K562 (cell line): ENCODE measurements at regions not wholly inside any gene's neighbourhood (a gene's known extent, or its start where the extent isn't known, plus 50 kb on each side); places are given as distances from the start of the nearest gene placed in this dataset.

Experiments used
- ATAC-seq: fragments of 200-7000 bp; cut with Tn5 transposase; 3 replicates; pipeline ENCODE4 v1.9.1; 2020; ENCODE audit warnings: moderate library complexity
- BruUV-seq: library from RNA; stranded (reverse); fragments of 400-500 nt; replicated peaks from 2 replicates; lab custom pipeline; 2021; lab: Mats Ljungman, UMichigan
- CTCF ChIA-PET: fragments of 300-600 bp; formaldehyde crosslinking; extraction: SDS; loops from one replicate; lab custom pipeline; 2021; ENCODE audit warnings: low intra/inter-chr PET ratio; lab: Yijun Ruan, JAX
- POLR2A ChIA-PET: fragments of 300-600, 350-650 bp; sonication (Branson Sonifier 250); formaldehyde crosslinking; extraction: SDS; loops from one replicate; lab custom pipeline; 2021; ENCODE audit warnings: antibody characterized with exemption, inconsistent platforms; lab: Yijun Ruan, JAX
- DNase-seq, 4 experiments: peaks; one replicate each; pipeline versions ENCODE4 v3.0.0 to v3.0.0-alpha.2; 2011 to 2018; ENCODE audit warnings: low spot score in 3 of 4, mixed read lengths in 3 of 4; ENCODE audit errors: extremely low read depth in 1 of 4
- FAIRE-seq: peaks from 2 replicates; lab custom pipeline; 2011; peaks lifted over from hg19 to GRCh38; lab: Jason Lieb, UNC
- H2AFZ ChIP-seq: 2 replicates; pipeline ENCODE4 v1.6.0; 2011; ENCODE audit warnings: low read depth, low read length, control low read depth, inconsistent platforms
- H3K27ac ChIP-seq: fragments of 200-600 bp; 3 replicates; pipeline ENCODE4 v1.8.0; 2011; ENCODE audit warnings: low read depth, mild to moderate bottlenecking, control low read depth, inconsistent platforms, low read length, moderate library complexity, mixed read lengths; ENCODE audit errors: extremely low read depth
- H3K27me3 ChIP-seq, 2 experiments: fragments of 300-600 bp in 1 of 2; 2 replicates in 1 of 2; 3 replicates in 1 of 2; pipeline versions ENCODE4 v1.6.0 to v1.8.0; 2011; ENCODE audit warnings: inconsistent platforms in 2 of 2, low read length in 2 of 2, mild to moderate bottlenecking in 1 of 2, mixed read lengths in 1 of 2, moderate library complexity in 1 of 2; ENCODE audit not compliant: control insufficient read depth in 2 of 2, insufficient read depth in 2 of 2
- H3K36me3 ChIP-seq: fragments of 300-600 bp; 3 replicates; pipeline ENCODE4 v1.8.0; 2011; ENCODE audit warnings: mild to moderate bottlenecking, low read length, inconsistent platforms; ENCODE audit not compliant: control insufficient read depth, insufficient read depth
- H3K4me1 ChIP-seq, 2 experiments: fragments of 200-600 bp in 1 of 2; replicated peaks in 1 of 2; 2 replicates in 1 of 2; 3 replicates in 1 of 2; pipeline versions ENCODE4 v1.5.1 to v1.8.0; 2011; ENCODE audit warnings: inconsistent platforms in 2 of 2, low read length in 2 of 2, mild to moderate bottlenecking in 1 of 2, mixed read lengths in 1 of 2, moderate library complexity in 1 of 2; ENCODE audit not compliant: control insufficient read depth in 2 of 2, insufficient read depth in 2 of 2
- H3K4me2 ChIP-seq: 2 replicates; pipeline ENCODE4 v1.6.1; 2011; ENCODE audit warnings: low read length, control low read depth, inconsistent platforms, mixed read lengths; ENCODE audit not compliant: insufficient read depth
- H3K4me3 ChIP-seq: fragments of 200-600 bp; sonication (generic), shearing (Covaris generic); 2 replicates; pipeline ENCODE4 v1.5.1; 2016; ENCODE audit warnings: control low read depth, inconsistent platforms
- H3K79me2 ChIP-seq: fragments of 200-600 bp; 3 replicates; pipeline ENCODE4 v1.8.0; 2011; ENCODE audit warnings: low read length, inconsistent platforms; ENCODE audit not compliant: control insufficient read depth, insufficient read depth
- H3K9ac ChIP-seq, 2 experiments: 2 replicates each; pipeline versions ENCODE4 v1.6.0 to v1.6.1; 2011; ENCODE audit warnings: low read depth in 2 of 2, low read length in 2 of 2, control low read depth in 1 of 2, inconsistent platforms in 1 of 2, mild to moderate bottlenecking in 1 of 2, mixed read lengths in 1 of 2; ENCODE audit not compliant: insufficient read depth in 1 of 2
- H3K9me1 ChIP-seq: one replicate; pipeline ENCODE4 v1.6.0; 2011; ENCODE audit warnings: inconsistent platforms, mild to moderate bottlenecking, low read length, moderate library complexity; ENCODE audit not compliant: control insufficient read depth, insufficient read depth
- H3K9me3 ChIP-seq: replicated peaks from 2 replicates; pipeline ENCODE4 v1.5.1; 2011; ENCODE audit warnings: low read depth, low read length, inconsistent platforms; ENCODE audit not compliant: control insufficient read depth, insufficient read depth
- H4K20me1 ChIP-seq: replicated peaks from 2 replicates; pipeline ENCODE4 v1.6.1; 2011; ENCODE audit warnings: low read length, inconsistent platforms, mixed read lengths; ENCODE audit not compliant: control insufficient read depth, insufficient read depth
- C11orf30 ChIP-seq: fragments of 450-650 bp; IDR thresholded peaks from 2 replicates; pipeline ENCODE4 v1.6.1; 2016; ENCODE audit warnings: low read depth, mild to moderate bottlenecking
- MAFF ChIP-seq: IDR thresholded peaks from 2 replicates; pipeline ENCODE4 v1.6.1; 2012; ENCODE audit warnings: low read length, improper control_type of control experiment
- MAFG ChIP-seq: fragments of 450-650 bp; conservative IDR thresholded peaks from 2 replicates; pipeline ENCODE4 v1.6.1; 2016; ENCODE audit warnings: missing genetic modification characterization, missing compliant biosample characterization
- MAFK ChIP-seq: IDR thresholded peaks from 2 replicates; pipeline ENCODE4 v1.6.1; 2011; ENCODE audit warnings: low read length, improper control_type of control experiment
- MCM5 ChIP-seq: fragments of 450-650 bp; IDR thresholded peaks from 2 replicates; pipeline ENCODE4 v1.6.1; 2016; ENCODE audit warnings: low read depth
- RUNX1 ChIP-seq: sonication (generic); IDR thresholded peaks from 2 replicates; pipeline ENCODE4 v1.6.1; 2016; ENCODE audit warnings: antibody characterized with exemption, low read depth
- SRSF3 ChIP-seq: fragments of 200-400 bp; formaldehyde crosslinking; IDR thresholded peaks from 2 replicates; pipeline ENCODE4 v1.6.1; 2016; ENCODE audit warnings: mild to moderate bottlenecking, low read length, moderate library complexity; ENCODE audit not compliant: insufficient read depth
- ZBTB17 ChIP-seq: fragments of 450-650 bp; formaldehyde crosslinking; IDR thresholded peaks from 2 replicates; pipeline ENCODE4 v1.4.0; 2020; ENCODE audit warnings: mild to moderate bottlenecking
- ZNF316 ChIP-seq: fragments of 450-650 bp; IDR thresholded peaks from 2 replicates; pipeline ENCODE4 v1.6.1; 2016
- ZNF609 ChIP-seq: sonication (generic); formaldehyde crosslinking; IDR thresholded peaks from 2 replicates; pipeline ENCODE4 v1.8.1; 2023; ENCODE audit warnings: missing genetic modification reagents, mild to moderate bottlenecking, borderline replicate concordance
- ZNF639 ChIP-seq, 2 experiments: fragments of 200-800 bp in 1 of 2; sonication (Bioruptor generic) in 1 of 2; sonication (generic) in 1 of 2; formaldehyde crosslinking in 1 of 2; IDR thresholded peaks in 1 of 2; conservative IDR thresholded peaks in 1 of 2; 2 replicates each; pipeline versions ENCODE4 v1.5.0 to v1.6.1; 2016 to 2020; ENCODE audit warnings: missing compliant biosample characterization in 1 of 2, missing genetic modification characterization in 1 of 2, missing genetic modification reagents in 1 of 2
- ZNF766 ChIP-seq: fragments of 200-800 bp; sonication (Bioruptor generic); conservative IDR thresholded peaks from 2 replicates; pipeline ENCODE4 v1.6.1; 2016; ENCODE audit warnings: missing genetic modification characterization, missing compliant biosample characterization
- in situ Hi-C: fragments of 300-500 bp; cut with MboI; formaldehyde crosslinking; loops from 4 replicates; pipeline ENCODE4 v1.15.0; 2018; ENCODE audit warnings: inconsistent platforms, mixed read lengths
- intact Hi-C: fragments of 100-400 bp; cut with micrococcal nuclease; formaldehyde crosslinking; loops from 2 replicates; pipeline ENCODE4 v1.14.2; 2022

GRCh38 chr21:35191754-35192153, 142.7 kb upstream of the RUNX1 start:
- no peak for ATAC-seq
- BruUV-seq = no TSS peak
- in situ Hi-C loops (no loop called here), intact Hi-C loops (no loop called here)
- POLR2A ChIA-PET = interaction anchor here (0.8 to 1.7 kb wide), 3 partner anchors 8 to 31 kb away, joined by 3 to 7 read pairs (median 3); no protein-coding TSS in a partner anchor
- Histone ChIP-seq H3K27me3 (no peaks in the 10 kb centered on the region), H3K9me1 (no peaks in the 10 kb centered on the region)
- TF ChIP-seq ZNF639 (CRISPR knock-in tag; conservative IDR thresholded peaks at IDR 0.05 in 1 of 2, IDR thresholded peaks at IDR 0.05 in 1 of 2) = no peak
- TF ChIP-seq MCM5 = no peak
- peak; percentile 49; the same call in 1 of the 2 replicates for TF ChIP-seq C11orf30
- TF ChIP-seq SRSF3 = no peak
- TF ChIP-seq ZNF766 = no peak
- TF ChIP-seq MAFK = peak; percentile 50
- no peak for TF ChIP-seq RUNX1
- TF ChIP-seq ZNF609 (CRISPR knock-in tag) = no peak
- 0 out of 2 replicates have a peak, but pooled peaks have one; percentile 11 for TF ChIP-seq MAFG (tag)
- TF ChIP-seq ZNF316 = peak; percentile 81
- peak; percentile 63 for TF ChIP-seq MAFF
- no peak for TF ChIP-seq ZBTB17 (CRISPR knock-in tag)
- TF ChIP-seq, all 486 proteins: peak for 5
- Histone ChIP-seq H3K9me3 (no peaks in the 10 kb centered on the region), H3K27ac (no peak overlapping the region), H3K36me3 (no peaks in the 10 kb centered on the region; the same call in 2 of the 3 replicates), H3K4me1 (peaks cover 0 to 8% of the 10 kb centered on the region in 2 experiments; a peak in 4 of 5 replicates), H4K20me1 (no peaks in the 10 kb centered on the region), H2AFZ (no peak overlapping the region), H3K9ac (no peak overlapping the region), H3K4me2 (no peak overlapping the region), H3K79me2 (no peaks in the 10 kb centered on the region), H3K4me3 (no peak overlapping the region)
- FAIRE-seq (no peak), DNase-seq (no peak)
- CTCF ChIA-PET = no interaction called here
